Posterior vena cava (tissue), 2 donors: ENCODE measurements at regions not wholly inside any gene's neighbourhood (a gene's known extent, or its start where the extent isn't known, plus 50 kb on each side); places are given as distances from the start of the nearest gene placed in this dataset.

Source experiments
- DNase-seq: peaks from one replicate; pipeline ENCODE4 v3.0.0-alpha.2; 2020; ENCODE audit warnings: low spot score
- intact Hi-C, 2 donors: fragments of 100-400 bp; cut with DNase I; formaldehyde crosslinking; loops; one replicate each; pipeline versions ENCODE4 v1.14.1 to v1.14.2; 2022 to 2023
- donor health status: DM: yes; HTN: yes; CAD: no.
- donor health status: DM: yes; HTN: yes; CAD: no.

DNA sequence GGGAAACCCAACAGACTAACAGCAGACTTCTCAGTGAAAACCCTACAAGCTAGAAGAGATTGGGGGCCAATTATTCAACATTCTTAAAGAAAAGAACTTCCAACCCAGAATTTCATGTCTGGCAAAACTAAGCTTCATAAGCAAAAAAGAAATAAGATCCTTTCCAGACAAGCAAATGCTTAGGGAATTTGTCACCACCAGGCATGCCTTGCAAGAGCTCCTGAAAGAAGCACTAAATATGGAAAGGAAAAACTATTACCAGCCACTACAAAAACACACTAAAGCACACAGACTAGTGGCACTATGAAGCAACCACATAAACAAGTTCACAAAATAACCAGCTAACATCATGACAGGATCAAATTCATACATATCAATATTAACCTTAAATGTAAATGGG lies 131.1 kb downstream of the OR2K2 start:
- intact Hi-C loops: no loop called here
- no peak for DNase-seq

DNA sequence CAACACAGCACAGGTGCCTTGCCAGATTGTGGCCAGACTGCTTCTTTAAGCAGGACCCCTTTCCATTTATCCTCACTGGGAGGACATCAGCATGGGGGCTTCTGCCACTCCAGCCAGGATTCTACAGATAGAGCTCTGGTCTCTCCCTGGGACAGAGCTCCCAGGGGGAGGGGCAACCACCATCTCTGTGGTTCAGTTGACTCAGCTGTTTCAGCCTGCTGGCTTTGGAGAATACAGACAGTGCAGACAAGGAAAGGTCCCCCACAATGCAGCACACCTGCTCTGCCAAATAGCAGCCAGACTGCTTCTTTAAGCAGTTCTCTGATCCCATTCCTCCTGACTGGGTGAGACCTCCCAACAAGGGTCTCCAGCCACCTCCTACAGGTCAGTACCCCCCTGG lies 132.8 kb downstream of the OR2K2 start:
- DNase-seq: no peak
- intact Hi-C loops: no loop called here

DNA sequence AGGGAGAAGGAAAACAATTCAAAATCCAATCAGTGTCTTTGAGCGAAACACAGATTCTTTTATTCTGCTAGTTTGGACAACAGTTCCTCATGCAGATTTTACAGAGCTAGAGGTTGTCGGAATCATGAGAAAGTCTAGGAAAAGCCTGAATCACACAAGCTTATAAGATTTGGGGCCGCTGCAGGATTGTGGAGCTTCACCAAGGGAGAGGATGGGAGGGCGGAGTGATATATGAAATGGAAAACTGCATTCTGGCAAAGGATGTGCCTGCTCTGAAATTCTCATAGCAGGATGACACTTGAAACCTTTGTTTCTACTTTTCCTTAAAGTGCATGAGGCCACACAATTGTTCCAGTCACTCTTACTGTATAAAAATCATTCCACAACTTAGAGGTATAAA lies 134.3 kb downstream of the OR2K2 start:
- intact Hi-C loops: no loop called here
- no peak for DNase-seq

DNA sequence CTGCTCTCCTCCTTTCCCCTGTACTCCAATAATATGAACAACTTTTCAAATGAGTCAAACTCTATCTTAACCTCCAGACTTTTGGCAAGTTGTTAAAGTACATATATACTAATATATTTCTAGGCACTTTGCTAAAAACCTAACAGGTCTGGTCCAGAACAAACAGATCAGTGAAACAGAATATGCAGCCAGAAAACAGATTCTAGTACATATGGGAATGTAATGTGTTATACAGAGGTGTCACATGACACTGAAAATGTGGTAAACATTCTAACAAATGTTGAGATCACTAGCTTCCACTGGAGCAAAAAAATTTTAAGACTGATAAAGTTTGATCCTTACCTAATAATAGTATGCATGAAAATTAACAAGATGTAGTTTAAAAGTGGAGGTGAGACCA lies 136.9 kb downstream of the OR2K2 start:
- intact Hi-C loops: no loop called here
- DNase-seq: no peak

DNA sequence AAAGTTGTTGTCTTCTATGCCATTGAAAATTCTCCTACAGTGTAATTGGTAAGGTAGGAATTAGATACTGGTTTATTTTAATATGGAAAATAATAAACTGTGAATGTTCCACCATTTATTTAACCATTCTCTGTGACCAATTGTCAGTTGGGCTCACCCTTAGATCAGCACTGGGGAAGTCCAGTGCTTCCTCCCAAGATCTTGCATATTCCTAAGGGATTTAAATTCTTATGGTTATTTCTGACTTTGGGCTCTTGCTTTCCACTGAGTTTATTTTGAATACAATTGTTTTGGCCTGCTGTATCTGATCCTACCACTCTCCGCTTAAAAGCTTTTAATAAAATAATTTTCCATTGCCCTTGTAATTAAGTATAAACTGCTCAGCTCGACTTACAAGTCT lies 137.4 kb downstream of the OR2K2 start:
- no peak for DNase-seq
- intact Hi-C loops: no loop called here

DNA sequence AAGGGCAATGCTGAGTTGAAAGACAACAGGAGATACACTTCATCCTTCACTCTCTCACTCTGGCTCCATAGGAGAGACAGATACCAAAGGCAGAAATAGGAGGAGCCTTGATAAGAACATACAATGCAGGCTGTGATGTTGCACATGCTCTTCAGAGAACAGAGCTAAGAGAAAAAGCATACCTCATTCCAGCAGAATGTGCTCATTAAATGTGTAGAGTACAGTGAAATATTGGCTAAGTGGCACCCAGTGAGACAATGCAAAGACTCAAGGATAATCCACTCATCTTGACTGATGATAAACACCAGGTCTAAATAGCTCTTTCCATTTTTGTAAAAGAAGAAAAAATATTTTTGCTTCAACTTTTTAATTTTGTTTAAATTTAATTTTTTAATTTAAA lies 139.7 kb downstream of the OR2K2 start:
- no peak for DNase-seq
- intact Hi-C loops: no loop called here

DNA sequence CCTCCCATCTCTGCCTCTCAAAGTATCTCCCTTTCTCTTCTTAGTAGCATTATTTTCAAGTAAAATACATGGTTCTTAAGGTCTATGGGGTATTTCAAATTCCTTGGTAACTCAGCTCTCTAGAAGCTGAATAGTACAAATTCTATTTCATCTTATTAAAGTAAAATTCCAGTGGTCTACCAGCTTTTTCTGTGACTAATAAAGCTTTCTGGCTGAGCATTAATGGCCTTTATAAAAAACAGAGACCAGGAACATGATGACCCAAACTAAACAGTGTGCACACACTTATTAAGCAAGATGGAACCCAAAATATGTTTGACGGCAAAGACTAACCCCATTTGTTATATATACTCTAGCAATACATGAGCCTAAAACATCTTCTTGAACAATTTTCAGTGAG lies 142.6 kb downstream of the OR2K2 start:
- no peak for DNase-seq
- intact Hi-C loops: no loop called here

DNA sequence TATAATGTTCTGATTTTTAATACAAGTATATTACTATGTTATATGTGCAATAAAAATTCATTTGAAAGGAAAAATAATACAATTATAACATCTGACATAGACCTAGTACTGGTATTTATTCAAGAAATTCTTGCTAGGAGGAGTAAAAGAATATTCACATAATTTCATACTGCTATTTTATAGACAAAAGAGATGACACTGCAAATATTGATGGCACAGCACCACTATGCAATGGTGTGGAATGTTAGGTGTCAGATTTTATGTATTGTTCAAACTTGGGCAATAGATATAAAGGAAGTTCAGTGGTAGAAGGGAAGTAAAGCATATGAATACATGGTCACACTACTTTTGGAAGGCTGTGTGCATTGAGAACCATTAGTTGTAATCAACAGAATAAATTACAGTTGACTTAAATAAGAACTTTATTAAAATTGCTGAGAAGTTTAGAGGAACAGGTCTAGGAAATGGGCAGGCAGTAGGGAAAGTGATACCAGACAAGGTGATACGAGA lies 143.9 kb downstream of the OR2K2 start:
- intact Hi-C loops: no loop called here
- no peak for DNase-seq

DNA sequence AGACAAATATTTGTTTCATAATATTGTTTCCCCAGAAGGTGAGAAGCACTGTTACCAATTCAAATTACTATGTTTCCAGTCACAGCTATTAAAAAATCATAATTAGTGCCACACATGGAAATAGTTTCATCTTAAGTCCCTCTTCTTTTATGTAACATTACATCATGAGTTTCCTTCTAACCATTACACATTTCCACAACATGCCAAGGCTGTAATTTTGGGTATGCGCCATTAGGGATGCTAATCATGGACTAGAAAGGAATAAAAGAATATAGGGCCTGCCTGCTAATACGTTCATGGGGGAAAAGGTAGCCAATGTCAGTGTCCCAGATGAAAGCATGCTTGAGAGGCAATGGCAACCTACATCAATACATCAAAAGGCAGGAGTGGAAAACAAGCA lies 142.5 kb upstream of the LPAR1 start:
- DNase-seq: no peak
- intact Hi-C loops: no loop called here

DNA sequence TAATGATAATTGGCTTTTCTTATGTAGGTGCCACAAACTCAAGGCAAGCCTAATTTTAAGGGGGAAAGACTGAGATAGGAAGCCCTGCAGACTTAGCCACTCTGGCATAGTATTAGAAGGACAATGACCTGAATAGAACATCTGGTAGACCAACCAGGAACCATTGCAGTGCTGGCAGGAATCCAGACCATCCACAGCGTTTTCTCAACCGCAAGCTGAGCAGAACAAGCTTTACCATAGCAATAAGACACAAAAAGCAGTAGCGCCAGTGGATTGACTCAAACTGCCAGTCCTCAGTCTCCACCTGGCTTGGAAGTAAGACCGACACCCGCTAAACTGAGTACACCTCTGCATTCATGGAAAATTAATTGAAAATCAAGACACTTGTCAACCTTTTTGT lies 141.3 kb upstream of the LPAR1 start:
- intact Hi-C loops: no loop called here
- no peak for DNase-seq

DNA sequence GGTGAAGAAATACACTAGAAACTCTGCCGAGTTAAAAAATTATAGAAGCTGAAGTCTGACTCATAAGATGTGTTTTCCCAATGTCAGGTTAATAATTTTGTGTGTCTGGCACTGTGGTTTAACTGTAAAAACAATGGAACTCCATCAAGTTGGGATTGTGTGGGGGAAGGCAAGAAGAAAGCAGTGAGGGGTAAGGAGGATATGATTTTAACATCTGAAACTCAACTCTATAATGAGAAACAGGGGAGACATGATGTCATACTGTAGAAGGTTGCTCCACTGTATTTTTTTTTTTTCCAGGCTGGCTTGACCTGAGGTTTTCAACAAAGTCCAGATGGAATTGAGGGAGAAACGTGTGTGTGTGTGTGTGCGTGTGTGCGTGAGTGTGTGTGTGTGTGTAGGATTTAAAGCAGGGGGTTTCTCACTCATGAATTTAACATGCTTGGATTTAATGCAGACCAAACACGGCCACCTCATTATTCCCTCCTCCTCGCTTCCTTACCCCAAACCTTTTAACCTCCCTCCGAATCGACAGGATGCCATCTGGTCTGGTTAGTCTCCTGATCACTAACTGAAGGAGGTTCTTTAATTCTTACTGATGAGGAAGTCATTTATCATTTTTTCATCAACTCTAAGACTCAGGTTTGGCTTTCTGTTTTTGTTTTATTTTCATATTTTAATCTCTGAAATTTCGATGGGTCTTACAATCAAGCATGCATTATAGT lies 140.2 kb upstream of the LPAR1 start:
- DNase-seq: no peak
- intact Hi-C loops: no loop called here

DNA sequence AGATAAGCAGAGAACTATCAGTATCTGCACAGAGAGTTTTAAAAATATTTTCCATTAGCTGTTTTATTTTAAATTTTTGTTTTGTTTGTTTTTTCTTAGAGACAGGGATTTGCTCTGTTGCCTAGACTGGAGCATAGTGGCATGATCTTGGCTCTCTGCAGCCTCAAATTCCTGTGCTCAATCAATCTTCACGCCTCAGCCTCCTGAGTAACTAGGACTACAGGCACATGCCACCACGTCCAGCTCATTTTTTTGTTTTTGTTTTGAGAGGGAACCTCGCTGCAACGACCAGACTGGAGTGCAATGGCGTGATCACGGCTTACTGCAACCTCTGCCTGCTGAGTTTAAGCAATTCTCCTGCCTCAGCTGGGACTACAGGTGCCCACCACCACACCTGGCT lies 138.2 kb upstream of the LPAR1 start:
- intact Hi-C loops: no loop called here
- no peak for DNase-seq

DNA sequence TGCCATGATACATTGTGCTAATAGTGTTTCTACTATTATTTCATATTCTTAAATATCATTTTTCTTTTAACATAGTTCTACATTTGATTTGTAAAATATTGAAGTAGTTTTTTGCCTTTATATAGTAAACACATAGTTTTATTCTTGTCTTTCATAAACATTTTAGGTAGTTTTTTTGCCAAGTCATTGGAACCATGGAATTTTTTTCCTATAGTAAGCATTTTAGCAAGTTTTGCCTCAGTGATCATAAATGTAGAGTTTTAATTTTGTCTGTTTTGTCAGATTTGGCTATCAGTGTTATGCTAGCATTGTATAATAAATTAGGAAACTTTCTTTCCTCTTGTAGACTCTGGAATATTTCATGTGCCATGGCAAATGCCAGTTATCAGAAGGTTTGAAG lies 137.1 kb upstream of the LPAR1 start:
- intact Hi-C loops: no loop called here
- no peak for DNase-seq

DNA sequence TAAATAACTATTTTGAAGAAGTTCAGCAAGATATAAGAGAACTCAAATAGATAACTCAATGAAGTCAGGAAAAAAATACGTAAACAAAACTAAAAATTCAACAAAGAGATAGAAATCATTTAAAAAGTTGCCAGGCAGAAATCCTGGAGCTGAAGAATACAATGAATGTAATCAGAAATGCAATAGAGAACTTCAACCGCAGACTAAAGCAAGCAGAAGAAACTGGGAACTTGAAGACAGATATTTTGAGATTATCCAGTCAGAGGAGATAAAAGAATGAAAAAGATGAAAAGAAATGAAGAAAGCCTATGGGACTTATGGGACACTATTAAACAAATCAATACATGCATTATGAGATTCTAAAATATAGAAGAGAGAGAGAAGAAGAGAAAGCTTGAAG lies 129.1 kb upstream of the LPAR1 start:
- intact Hi-C loops: no loop called here
- DNase-seq: no peak

DNA sequence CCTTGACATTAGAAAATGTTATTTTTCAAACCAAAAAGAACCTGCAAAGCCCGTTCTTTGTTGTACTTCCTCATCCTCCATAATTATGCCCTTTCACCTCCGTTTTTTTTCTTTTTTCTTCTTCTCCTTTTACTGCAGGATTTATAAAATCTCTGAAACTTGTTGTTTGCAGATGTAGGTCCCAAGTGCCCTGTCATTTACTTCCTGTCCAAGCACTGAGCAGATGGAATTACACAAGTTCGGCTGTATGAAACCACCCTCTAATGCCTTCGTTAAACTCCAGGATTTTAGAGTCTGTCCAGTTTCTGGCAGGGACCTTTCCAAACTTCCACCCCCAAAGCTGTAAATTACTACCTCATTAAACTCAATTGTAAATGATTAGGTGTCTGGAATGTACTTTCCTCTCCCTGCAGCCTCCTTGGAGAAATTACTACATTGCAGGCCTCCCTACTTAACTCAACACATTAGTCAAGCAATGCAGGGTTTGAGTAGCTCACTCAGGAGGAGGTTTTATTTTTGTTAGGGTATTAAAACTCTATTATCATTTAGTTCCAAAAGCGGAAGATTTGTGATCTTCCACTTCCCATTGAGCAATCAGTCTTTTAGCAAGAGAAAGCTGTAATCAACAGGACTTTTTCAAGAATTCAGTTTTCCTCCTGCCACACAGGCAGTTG lies 125.6 kb upstream of the LPAR1 start:
- DNase-seq: no peak
- intact Hi-C loops: no loop called here

DNA sequence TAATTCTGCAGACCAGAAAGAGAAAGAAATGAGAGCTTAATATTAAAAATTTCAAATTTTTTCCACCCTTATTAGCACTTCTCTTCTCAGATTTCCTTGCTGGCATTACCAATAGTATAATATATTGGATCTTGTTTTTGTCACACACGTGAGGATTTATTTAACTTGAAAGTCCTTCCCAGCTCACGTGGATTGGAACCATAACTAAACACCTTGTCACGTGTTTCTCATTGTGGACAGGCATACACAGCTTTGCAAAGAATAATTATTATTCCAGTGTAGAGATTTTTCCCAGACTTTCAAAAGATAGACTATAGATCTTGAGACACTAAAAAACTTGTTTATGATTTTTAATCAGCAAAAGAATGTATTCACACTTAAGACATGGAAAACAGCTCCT lies 123.8 kb upstream of the LPAR1 start:
- DNase-seq: no peak
- intact Hi-C loops: no loop called here

DNA sequence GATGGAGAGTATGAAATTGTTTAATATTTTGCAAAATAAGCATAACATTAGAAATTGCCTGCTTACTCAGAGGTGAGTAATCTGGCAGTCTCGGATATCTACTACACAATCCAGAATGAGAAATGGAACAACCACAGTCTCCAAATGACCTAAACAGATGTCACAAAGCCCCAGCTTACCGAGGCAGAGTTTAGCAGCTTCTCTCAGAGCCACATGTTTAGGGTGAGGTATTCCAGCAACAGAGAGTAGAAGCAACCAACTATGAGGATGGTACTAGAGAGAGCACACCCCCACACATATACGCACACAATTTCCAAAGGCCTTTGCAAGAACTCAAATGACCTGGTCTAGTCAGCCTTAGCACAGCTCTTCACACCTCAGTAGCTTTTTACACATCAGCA lies 122.7 kb upstream of the LPAR1 start:
- no peak for DNase-seq
- intact Hi-C loops: no loop called here

DNA sequence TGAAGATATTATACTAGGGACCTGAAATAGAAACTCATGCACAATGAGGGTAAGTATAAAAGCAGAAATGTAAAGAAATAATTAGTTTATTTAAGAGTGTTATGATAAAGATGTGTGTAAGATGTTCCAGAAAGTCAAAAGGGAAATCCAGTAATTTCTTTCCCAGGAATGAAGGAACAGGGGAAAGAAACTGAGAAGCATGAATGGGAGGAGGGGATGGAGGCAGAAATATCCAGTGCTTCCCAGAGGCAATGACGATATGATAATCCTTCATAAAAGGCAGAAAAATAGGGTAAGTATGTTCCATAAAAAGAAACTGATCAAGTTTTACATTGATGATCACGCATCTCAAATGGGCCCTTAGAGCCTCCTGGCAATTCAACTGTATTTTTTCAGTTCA lies 120.7 kb upstream of the LPAR1 start:
- DNase-seq: no peak
- intact Hi-C loops: no loop called here

DNA sequence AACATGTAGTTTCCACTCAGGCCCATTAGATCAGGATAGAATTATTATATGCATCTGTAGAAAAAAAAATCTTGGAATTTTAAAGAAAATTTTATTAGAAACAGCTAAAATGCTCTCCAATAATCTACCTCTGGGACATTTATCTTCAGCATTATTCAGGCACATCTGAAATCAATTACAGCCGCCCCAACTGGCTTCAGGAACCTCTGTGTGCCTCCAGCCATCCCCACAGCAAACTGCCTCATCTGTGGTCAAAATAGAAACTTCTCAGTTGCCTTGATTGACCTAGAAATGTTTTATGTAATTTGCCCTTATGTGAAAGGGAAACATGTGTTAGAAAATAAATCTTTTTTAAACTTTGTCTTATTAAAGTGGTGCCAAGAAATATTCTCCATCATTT lies 120.1 kb upstream of the LPAR1 start:
- no peak for DNase-seq
- intact Hi-C loops: no loop called here

DNA sequence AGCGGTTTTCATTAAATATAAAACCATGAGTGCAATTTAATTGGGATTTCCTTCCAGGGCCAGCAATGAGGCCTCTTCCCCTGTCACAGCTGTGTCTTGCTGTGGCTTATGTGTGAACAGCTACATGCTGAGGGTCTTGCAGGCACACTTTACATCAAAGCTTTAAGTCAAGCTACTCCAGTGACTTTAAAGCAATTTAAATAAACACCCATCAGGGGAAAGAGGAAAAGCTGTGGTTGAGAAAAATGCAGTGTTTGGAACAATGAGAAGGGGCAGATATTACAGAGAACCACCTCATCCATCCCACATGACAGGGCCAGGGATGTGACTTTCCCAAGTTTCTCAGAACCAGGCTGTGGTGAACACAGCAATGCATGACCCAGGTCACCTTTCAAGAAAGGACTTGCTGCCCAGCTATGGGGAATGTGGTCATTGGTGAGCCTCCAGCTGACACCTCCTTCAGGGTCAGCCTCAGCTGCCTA lies 115.9 kb upstream of the LPAR1 start:
- intact Hi-C loops: no loop called here
- DNase-seq: no peak
